ENCODE measurements at regions not wholly inside any gene's neighbourhood (a gene's known extent, or its start where the extent isn't known, plus 50 kb on each side); places are given as distances from the start of the nearest gene placed in this dataset.

DNA sequence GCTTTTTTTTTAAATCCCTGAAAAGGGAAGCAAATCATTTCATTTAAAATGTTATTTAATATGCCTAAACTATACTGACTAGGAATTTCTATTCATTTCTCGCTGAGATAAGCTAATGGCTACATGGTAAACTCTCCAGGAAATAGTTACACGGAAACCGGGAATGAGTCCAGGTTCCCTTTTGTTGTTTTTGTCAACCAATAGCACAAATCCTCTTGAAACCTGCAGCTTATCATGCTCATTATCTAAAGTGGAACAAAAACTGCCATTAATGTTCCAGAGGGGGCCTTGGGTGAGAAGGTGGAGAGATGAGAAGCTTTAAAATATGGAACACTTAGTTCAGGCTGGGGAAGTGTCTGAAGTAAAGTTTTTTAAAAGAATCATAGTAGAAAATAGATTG lies 113.5 kb upstream of the ALCAM start:
- Histone ChIP-seq H2AFZ (ENCODE audit: control insufficient read depth, low read depth, low read length) (no peak overlapping the region), H3K27ac (ENCODE audit: control insufficient read depth, insufficient read depth) (no peak overlapping the region), H3K79me2 (ENCODE audit: control insufficient read depth, insufficient read depth, low read length) (no peaks in the 10 kb centered on the region), H3K9ac (ENCODE audit: control insufficient read depth, insufficient read depth, low read length) (no peak overlapping the region), H3K4me1 (ENCODE audit: control insufficient read depth, insufficient read depth, low read length) (no peaks in the 10 kb centered on the region), H3K36me3 (ENCODE audit: control insufficient read depth in 2 of 2, insufficient read depth in 2 of 2, low read length in 1 of 2) (no peaks in the 10 kb centered on the region), H4K20me1 (ENCODE audit: control insufficient read depth, insufficient read depth) (no peaks in the 10 kb centered on the region), H3K9me3 (replicated peaks; ENCODE audit: control insufficient read depth, insufficient read depth, low read length) (no peaks in the 10 kb centered on the region), H3K27me3 (replicated peaks in 1 of 2; ENCODE audit: control insufficient read depth in 2 of 2, insufficient read depth in 2 of 2, low read length in 1 of 2) (no peaks in the 10 kb centered on the region), H3K4me3 (no peak overlapping the region), H3K4me2 (ENCODE audit: control insufficient read depth, insufficient read depth) (no peak overlapping the region)
- in situ Hi-C loops (cut with MboI) (no loop called here), intact Hi-C loops (cut with micrococcal nuclease; ENCODE audit: unreplicated experiment) (no loop called here)
- no peak for TF ChIP-seq ATF7 (IDR thresholded peaks at IDR 0.05; ENCODE audit: low read depth)
- TF ChIP-seq BHLHE40 (IDR thresholded peaks at IDR 0.05; ENCODE audit: borderline replicate concordance in 1 of 2, low read depth in 2 of 2, low read length in 1 of 2) = no peak
- TF ChIP-seq LARP7 (IDR thresholded peaks at IDR 0.05) = no peak
- TF ChIP-seq GABPA (IDR thresholded peaks at IDR 0.05; ENCODE audit: low read depth) = no peak
- no peak for TF ChIP-seq NFXL1 (IDR thresholded peaks at IDR 0.05; ENCODE audit: borderline replicate concordance)
- no peak for TF ChIP-seq RBBP5 (conservative IDR thresholded peaks at IDR 0.05)
- FAIRE-seq (no peak), DNase-seq (ENCODE audit: low read depth, low spot score) (no peak), ATAC-seq (no peak)
- ChIA-PET CTCF (no interaction called here), SMC1A (ENCODE audit: uncharacterized antibody, unreplicated experiment) (interaction anchor here (0.6 kb wide), 1 partner anchor 20 kb away, joined by 3 read pairs; no protein-coding TSS in a partner anchor), POLR2A (no interaction called here), RAD21 (ENCODE audit: unreplicated experiment) (no interaction called here)
- 59% methylated on average over 3 of the region's 3 CpGs for WGBS (ENCODE audit: insufficient coverage, insufficient replicate concordance, low lambda C conversion rate, missing lambda C conversion rate)
- BruUV-seq (replicated peaks) = no TSS peak

- Histone ChIP-seq H3K4me1 (ENCODE audit: control insufficient read depth, insufficient read depth, low read length) (no peaks in the 10 kb centered on the region), H3K79me2 (ENCODE audit: control insufficient read depth, insufficient read depth, low read length) (no peaks in the 10 kb centered on the region), H2AFZ (ENCODE audit: control insufficient read depth, low read depth, low read length) (no peak overlapping the region), H3K9ac (ENCODE audit: control insufficient read depth, insufficient read depth, low read length) (no peak overlapping the region), H3K27ac (ENCODE audit: control insufficient read depth, insufficient read depth) (no peak overlapping the region), H3K27me3 (replicated peaks in 1 of 2; ENCODE audit: control insufficient read depth in 2 of 2, insufficient read depth in 2 of 2, low read length in 1 of 2) (no peaks in the 10 kb centered on the region), H3K36me3 (ENCODE audit: control insufficient read depth in 2 of 2, insufficient read depth in 2 of 2, low read length in 1 of 2) (no peaks in the 10 kb centered on the region), H4K20me1 (ENCODE audit: control insufficient read depth, insufficient read depth) (no peaks in the 10 kb centered on the region), H3K4me2 (ENCODE audit: control insufficient read depth, insufficient read depth) (no peak overlapping the region), H3K4me3 (no peak overlapping the region), H3K9me3 (replicated peaks; ENCODE audit: control insufficient read depth, insufficient read depth, low read length) (no peaks in the 10 kb centered on the region)
- SMC1A ChIA-PET (ENCODE audit: uncharacterized antibody, unreplicated experiment) = no interaction called here
- POLR2A ChIA-PET = no interaction called here
- CTCF ChIA-PET = no interaction called here
- no TSS peak for BruUV-seq (replicated peaks)
- WGBS (ENCODE audit: insufficient coverage, insufficient replicate concordance, low lambda C conversion rate, missing lambda C conversion rate) = 83% methylated on average over 2 of the region's 2 CpGs
- DNase-seq (ENCODE audit: low read depth, low spot score) (no peak), FAIRE-seq (no peak), ATAC-seq (no peak)
- RAD21 ChIA-PET (ENCODE audit: unreplicated experiment) = no interaction called here
- TF ChIP-seq IKZF2 (IDR thresholded peaks at IDR 0.05) = no peak
- no peak for TF ChIP-seq BHLHE40 (IDR thresholded peaks at IDR 0.05; ENCODE audit: borderline replicate concordance in 1 of 2, low read depth in 2 of 2, low read length in 1 of 2)
- no peak for TF ChIP-seq ZBED1 (IDR thresholded peaks at IDR 0.05; ENCODE audit: borderline replicate concordance)
- no peak for TF ChIP-seq HCFC1 (IDR thresholded peaks at IDR 0.05; ENCODE audit: low read length)
- no peak for TF ChIP-seq ZNF274 (IDR thresholded peaks at IDR 0.05; ENCODE audit: insufficient read depth, insufficient read length)
- TF ChIP-seq SIX5 (IDR thresholded peaks at IDR 0.05; ENCODE audit: low read depth, low read length, severe bottlenecking) = no peak
- TF ChIP-seq ZBTB11 (CRISPR knock-in tag; IDR thresholded peaks at IDR 0.05) = no peak
- intact Hi-C loops (cut with micrococcal nuclease; ENCODE audit: unreplicated experiment) = no loop called here
- in situ Hi-C loops (cut with MboI) = no loop called here
These were observed 112.6 kb upstream of the ALCAM start for GRCh38 chr3:105254154-105254553.
